Midbrain (tissue), 1 donor: ENCODE measurements at regions not wholly inside any gene's neighbourhood (a gene's known extent, or its start where the extent isn't known, plus 50 kb on each side); places are given as distances from the start of the nearest gene placed in this dataset.

Source experiments
- DNase-seq: peaks from one replicate; lab custom pipeline; 2025; lab: John Stamatoyannopoulos, UW

DNA sequence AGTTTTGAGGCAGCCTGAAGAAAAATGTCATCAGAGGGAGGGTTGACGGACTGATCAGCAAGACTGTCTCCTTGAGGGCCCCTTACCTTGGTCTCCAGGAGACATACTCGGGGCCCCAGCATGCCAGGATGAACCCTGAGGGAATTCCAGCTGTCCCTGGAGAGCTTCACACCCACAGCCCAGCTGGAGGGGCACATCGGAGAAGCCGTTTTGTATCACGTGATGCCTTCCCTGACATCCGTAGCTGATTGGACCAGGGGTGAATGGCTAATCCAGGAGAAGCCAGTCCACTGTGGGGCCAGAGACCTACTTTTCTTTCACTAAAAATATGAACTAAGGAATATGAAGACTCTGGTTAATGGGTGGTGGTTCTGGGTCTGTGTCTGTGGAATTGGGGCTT, 86.0 kb upstream of the TP53I11 start:
- no peak for DNase-seq

- no peak for DNase-seq
Observed at GRCh38 chr11:45037434-45038005, 86.8 kb upstream of the TP53I11 start.

DNA sequence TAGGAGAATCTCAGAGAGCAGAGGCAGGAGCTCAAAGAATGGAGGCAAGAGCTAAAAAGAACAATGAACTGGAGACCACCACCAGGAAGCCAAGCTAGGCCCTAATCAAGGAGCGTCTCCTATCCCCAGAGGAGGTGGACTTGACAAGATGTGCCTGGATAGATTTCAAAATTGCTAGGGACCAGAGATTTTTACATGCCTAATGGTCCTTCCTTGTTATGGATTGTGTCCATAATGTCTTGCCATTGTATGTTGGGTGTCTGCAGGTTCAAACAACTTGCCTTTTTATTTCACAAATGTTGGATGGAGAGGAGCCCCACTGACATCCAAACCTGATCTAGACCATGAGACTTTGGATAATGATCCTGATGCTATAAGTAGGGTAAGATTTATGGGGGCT, 88.2 kb upstream of the TP53I11 start:
- no peak for DNase-seq

DNA sequence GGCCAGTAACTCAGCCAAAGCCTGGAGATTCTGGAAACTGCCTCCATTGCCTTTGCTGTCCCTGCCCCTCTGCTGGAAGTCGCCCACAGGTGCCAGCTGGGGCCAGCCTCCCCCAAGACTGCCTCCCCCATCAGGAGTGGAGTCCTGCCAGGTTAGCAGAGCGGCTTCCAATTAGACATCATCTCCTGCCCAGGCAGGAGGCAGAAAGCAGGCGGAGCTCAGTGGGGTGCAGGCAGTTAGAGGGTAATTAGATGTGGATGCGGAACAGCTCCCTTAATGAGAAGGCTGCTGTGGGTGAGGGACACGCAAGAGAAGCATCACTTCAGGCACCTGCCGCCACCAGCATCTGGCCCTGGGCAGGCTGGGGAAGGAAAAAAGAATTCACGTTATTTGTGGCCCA, 90.9 kb upstream of the TP53I11 start:
- DNase-seq, result no peak

DNA sequence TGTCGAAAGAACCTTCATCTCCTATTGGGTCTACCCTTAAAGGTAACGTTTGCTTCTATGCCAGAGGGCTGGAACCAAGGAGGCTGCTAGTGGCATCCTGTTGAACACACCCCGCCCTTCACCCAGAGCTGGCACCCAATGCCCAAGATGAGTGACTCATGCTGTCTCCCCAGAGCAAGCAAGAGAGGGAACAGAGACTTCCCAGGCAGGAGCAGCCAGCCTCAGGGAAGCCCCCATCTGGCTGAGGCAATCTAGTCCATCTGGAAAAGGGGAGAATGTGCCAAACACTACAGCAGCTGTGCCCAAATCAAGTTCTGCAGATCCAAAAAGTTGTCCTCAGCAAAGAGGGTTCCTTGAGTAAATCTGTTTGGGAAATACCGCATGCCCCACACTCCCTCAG, 91.9 kb upstream of the TP53I11 start:
- DNase-seq, result no peak

- DNase-seq, result no peak
Observed at GRCh38 chr11:45043755-45044475, 93.2 kb upstream of the TP53I11 start.

DNA sequence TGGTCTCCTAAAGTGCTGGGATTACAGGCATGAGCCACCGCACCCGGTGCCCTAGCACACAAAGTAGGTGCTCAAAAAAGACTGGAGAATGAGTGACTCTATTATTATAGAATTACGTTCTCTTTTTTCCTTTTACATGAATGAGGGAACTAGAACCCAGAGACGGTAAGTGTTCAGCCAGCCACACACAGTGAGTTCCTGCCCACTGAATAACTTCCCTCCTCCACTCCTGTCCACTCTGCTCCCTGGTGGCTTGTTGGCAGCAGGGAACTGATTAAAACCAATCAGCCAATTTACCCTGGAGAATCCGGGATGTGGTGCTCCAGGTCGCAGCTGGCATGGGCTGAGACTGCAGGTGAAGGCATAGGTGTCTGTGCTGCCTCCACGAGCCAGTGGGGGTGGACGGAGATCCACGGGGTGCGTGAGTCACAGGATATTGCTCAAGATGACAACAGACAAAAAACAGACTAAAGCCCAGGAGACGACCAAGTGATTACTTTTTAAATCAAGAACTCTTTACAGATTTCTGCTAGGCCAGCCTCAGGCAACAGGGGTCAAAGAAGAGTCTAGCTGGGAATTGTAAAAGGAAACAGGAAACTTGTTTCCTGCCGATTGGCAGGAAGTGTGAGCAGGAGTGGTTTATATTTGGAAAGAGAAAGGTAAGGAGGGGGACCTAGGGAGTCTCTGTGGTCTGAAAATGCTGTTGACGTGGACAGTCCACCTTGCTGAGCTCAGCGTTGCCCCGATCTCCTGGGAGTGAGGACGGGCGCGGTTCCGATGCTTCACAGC, 95.2 kb upstream of the TP53I11 start:
- no peak for DNase-seq

GRCh38 chr11:45048313-45048841, 97.7 kb upstream of the TP53I11 start:
- DNase-seq, result no peak

DNA sequence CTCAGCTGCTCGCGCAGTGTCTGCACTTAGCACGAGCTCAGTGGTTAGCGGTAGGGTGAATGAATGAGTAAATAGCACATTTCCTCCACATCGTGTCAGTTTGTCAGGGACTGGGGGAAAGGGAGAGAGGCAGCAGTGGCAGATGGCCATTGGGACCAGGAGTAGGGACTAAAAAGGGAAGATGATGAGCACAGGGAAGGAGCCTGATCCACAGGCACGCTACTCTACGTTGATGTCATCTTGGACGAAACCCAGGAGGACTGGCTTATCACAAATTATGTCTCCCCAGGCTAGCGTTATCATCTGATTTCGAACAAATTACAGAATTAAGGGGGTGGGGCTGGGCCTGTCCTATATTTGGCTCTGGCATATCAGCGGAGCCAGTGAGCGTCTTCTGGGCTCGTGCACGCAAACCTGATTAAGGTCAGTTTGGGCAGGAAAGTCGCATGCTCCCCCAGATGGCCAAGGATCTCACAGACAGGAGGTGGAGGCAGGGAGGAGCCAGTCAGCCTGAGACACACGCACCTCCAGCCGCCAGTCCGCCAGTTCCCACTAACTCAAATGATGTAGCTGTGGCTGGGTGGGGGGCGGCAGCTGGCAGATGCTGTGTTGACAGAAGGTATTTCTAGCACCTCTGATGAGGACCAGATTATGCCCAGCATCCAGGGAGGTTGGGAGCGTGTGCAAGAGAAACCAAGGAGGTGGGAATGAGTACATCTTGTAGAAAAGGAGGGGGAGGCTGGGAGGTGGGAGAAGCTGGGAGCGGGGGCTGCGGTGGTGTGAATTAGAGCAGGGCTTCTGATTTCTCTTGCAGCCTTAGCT, 97.4 kb upstream of the PRDM11 start:
- no peak for DNase-seq

- DNase-seq, result no peak
Observed at GRCh38 chr11:45050111-45050510, 96.3 kb upstream of the PRDM11 start.

- no peak for DNase-seq
Observed at GRCh38 chr11:45051621-45052020, 94.8 kb upstream of the PRDM11 start.

DNA sequence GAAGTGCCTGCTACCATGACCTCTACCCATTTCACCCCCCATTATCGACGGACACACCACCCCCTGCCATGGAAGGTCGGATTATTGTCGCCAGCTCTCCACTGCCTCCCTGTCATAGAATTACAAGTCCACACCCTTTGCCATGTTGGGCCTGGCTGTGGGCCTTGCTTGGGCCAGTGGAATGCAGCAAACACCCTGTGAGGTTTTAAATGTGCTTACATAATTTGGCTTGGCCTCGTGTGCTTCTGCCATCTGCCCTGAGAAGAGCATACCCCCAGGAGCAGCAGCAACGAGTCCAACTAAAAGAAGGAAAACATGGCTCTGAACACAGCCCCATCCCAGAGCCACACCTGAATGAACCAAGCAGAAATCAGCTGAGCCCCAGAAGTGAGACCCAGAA, 94.1 kb upstream of the PRDM11 start:
- no peak for DNase-seq

DNA sequence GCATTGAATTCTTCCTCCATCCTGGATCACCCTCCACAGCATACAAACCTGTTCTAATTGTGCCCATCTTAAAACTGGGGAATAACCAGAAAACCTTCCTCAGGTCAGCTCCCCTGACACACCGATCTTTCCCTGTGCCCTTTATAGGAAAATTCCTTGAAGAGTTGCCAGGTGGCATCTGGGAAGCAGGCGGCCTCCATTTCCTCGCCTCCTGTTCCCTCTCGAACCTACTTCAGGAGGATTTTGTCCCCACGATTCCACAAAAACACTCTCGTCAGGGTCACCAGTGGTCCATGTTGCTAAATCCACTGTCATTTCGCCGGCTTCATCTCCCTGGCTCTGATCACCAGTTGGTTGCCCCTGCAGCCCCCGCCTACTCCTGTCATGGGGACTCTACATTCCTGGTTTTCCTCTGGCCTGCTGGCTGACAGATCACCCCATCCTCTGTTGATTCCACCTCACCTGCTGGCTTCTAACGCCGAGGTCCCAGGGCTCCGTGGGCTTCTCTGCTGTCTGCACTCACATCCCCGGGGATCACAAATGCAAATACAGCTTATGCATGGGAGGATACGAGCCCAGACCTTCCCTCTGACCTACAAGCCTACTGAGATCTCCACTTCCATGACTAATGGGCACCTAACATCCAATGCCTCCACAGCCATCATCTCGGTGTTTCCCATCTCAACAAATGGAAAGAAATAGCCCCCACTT, 92.5 kb upstream of the PRDM11 start:
- DNase-seq, result no peak

DNA sequence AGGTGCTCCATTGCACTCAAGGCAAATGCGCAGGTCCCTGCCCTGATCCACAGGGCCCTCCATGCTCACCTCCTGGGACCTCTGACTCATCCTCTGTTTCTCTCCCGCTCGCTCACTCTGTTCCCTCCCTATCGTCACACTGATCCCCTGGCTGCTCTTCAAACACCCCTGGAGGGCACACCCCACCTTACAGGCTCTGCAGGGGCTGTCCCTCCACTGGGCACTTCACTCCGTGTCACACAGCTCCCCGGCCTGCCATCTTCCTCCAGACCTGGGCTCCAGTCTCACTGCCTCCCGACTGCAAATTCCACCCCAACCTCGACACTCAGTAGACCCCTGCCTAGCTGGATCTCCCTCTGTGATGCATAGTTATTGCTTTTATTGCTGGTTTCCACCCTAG, 91.5 kb upstream of the PRDM11 start:
- DNase-seq, result no peak

- DNase-seq, result no peak
Observed at GRCh38 chr11:45056529-45056928, 89.9 kb upstream of the PRDM11 start.

- DNase-seq, result no peak
Observed at GRCh38 chr11:45057938-45058646, 88.3 kb upstream of the PRDM11 start.

DNA sequence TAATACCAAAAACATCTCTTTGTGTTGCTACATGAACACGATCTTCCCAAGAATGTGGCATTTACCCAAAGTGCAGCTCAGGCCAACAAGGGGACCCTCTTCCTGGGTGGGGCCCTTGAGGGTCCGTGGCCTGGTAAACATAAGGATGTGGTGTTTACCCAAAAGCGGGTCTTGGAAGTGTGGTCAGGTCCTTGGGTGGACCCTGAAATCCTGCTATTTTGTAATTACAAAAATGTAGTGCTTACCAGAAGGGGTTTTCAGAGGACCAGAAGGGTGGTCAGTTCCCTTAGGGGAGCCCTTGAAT, 87.8 kb upstream of the PRDM11 start:
- DNase-seq, result no peak

- DNase-seq, result no peak
Observed at GRCh38 chr11:45060707-45061106, 85.7 kb upstream of the PRDM11 start.

GRCh38 chr11:45061641-45062040, 84.8 kb upstream of the PRDM11 start:
- DNase-seq, result no peak

GRCh38 chr11:45062115-45062514, 84.3 kb upstream of the PRDM11 start:
- DNase-seq, result no peak
